MM.1S (cell line): ENCODE measurements at regions not wholly inside any gene's neighbourhood (a gene's known extent, or its start where the extent isn't known, plus 50 kb on each side); places are given as distances from the start of the nearest gene placed in this dataset.

ENCODE experiments used
- DNase-seq: peaks from one replicate; pipeline ENCODE4 v3.0.0-alpha.2; 2015
- H2AFZ ChIP-seq: fragments of 300-600 bp; sonication (generic); 2 replicates; pipeline ENCODE4 v1.6.0; 2016; ENCODE audit warnings: antibody characterized with exemption, low read length
- H3F3A ChIP-seq: fragments of 300-600 bp; sonication (generic); 2 replicates; pipeline ENCODE4 v1.6.1; 2016; ENCODE audit warnings: mild to moderate bottlenecking, antibody characterized with exemption, low read length, moderate library complexity, mixed read lengths; ENCODE audit not compliant: insufficient read depth
- H3K27ac ChIP-seq: fragments of 300-600 bp; sonication (generic); 2 replicates; pipeline ENCODE4 v1.5.1; 2016; ENCODE audit warnings: mild to moderate bottlenecking, low read length
- H3K27me3 ChIP-seq: fragments of 300-600 bp; sonication (generic); replicated peaks from 2 replicates; pipeline ENCODE4 v1.6.0; 2016; ENCODE audit warnings: low read length; ENCODE audit not compliant: insufficient read depth
- H3K36me3 ChIP-seq: fragments of 300-600 bp; sonication (generic); replicated peaks from 2 replicates; pipeline ENCODE4 v1.6.1; 2016; ENCODE audit warnings: mild to moderate bottlenecking, low read length, mixed read lengths; ENCODE audit not compliant: insufficient read depth
- H3K4me1 ChIP-seq: fragments of 300-600 bp; sonication (generic); 2 replicates; pipeline ENCODE4 v1.6.1; 2016; ENCODE audit warnings: low read length, mixed read lengths
- H3K4me2 ChIP-seq: fragments of 300-600 bp; sonication (generic); 2 replicates; pipeline ENCODE4 v1.6.0; 2016; ENCODE audit warnings: low read depth, low read length
- H3K4me3 ChIP-seq: fragments of 300-600 bp; sonication (generic); 2 replicates; pipeline ENCODE4 v1.5.1; 2016; ENCODE audit warnings: low read length, mixed read lengths
- H3K79me2 ChIP-seq: fragments of 300-600 bp; sonication (generic); 2 replicates; pipeline ENCODE4 v1.6.1; 2016; ENCODE audit warnings: mixed run types, low read length, mixed read lengths
- H3K9ac ChIP-seq: fragments of 300-600 bp; sonication (generic); 2 replicates; pipeline ENCODE4 v1.6.1; 2016; ENCODE audit warnings: low read length, mixed read lengths
- H3K9me2 ChIP-seq: fragments of 300-600 bp; sonication (generic); replicated peaks from 2 replicates; pipeline ENCODE4 v1.6.1; 2016; ENCODE audit warnings: mild to moderate bottlenecking, low read length, mixed read lengths; ENCODE audit not compliant: insufficient read depth
- H3K9me3 ChIP-seq: fragments of 300-600 bp; sonication (generic); replicated peaks from 2 replicates; pipeline ENCODE4 v1.6.1; 2016; ENCODE audit warnings: mild to moderate bottlenecking, low read length, mixed read lengths; ENCODE audit not compliant: insufficient read depth
- H4K20me1 ChIP-seq: fragments of 300-600 bp; sonication (generic); 2 replicates; pipeline ENCODE4 v1.6.1; 2016; ENCODE audit warnings: mild to moderate bottlenecking, low read length, moderate library complexity, mixed read lengths; ENCODE audit not compliant: insufficient read depth
- CTCF ChIP-seq: fragments of 300-600 bp; sonication (generic); IDR thresholded peaks from 2 replicates; pipeline ENCODE4 v1.5.1; 2016; ENCODE audit warnings: antibody characterized with exemption, low read length, mixed read lengths
- EZH2 ChIP-seq: fragments of 300-600 bp; sonication (generic); optimal IDR thresholded peaks from 2 replicates; pipeline ENCODE3; 2017; ENCODE audit warnings: low read depth, mild to moderate bottlenecking, antibody characterized with exemption, low read length, mixed read lengths
- EZH2phosphoT487 ChIP-seq: fragments of 300-600 bp; sonication (generic); IDR thresholded peaks from 2 replicates; pipeline ENCODE4 v1.6.1; 2018; ENCODE audit warnings: antibody characterized with exemption, low read length

- Histone ChIP-seq H3K27me3 (no peaks in the 10 kb centered on the region), H3K79me2 (no peaks in the 10 kb centered on the region), H3K36me3 (no peaks in the 10 kb centered on the region), H3K27ac (no peak overlapping the region), H3K9me2 (no peaks in the 10 kb centered on the region), H3K9me3 (no peaks in the 10 kb centered on the region), H3K4me2 (no peak overlapping the region), H4K20me1 (no peaks in the 10 kb centered on the region), H3F3A (no peaks in the 10 kb centered on the region), H3K9ac (no peak overlapping the region), H3K4me3 (no peak overlapping the region), H3K4me1 (no peaks in the 10 kb centered on the region), H2AFZ (no peak overlapping the region)
- DNase-seq = no peak
- no peak for TF ChIP-seq EZH2
- no peak for TF ChIP-seq EZH2phosphoT487
- no peak for TF ChIP-seq CTCF
Observed at GRCh38 chr16:5738586-5738985, 641.0 kb upstream of the EEF2KMT start.

GRCh38 chr16:5736209-5736930 is 638.8 kb upstream of the EEF2KMT start:
- Histone ChIP-seq H3K9me3 (no peaks in the 10 kb centered on the region), H3K27me3 (no peaks in the 10 kb centered on the region), H3K9ac (no peak overlapping the region), H3K27ac (no peak overlapping the region), H3K4me3 (no peak overlapping the region), H3K4me2 (no peak overlapping the region), H3K9me2 (no peaks in the 10 kb centered on the region), H3F3A (no peaks in the 10 kb centered on the region), H4K20me1 (no peaks in the 10 kb centered on the region), H3K4me1 (no peaks in the 10 kb centered on the region), H3K79me2 (no peaks in the 10 kb centered on the region), H2AFZ (no peak overlapping the region), H3K36me3 (no peaks in the 10 kb centered on the region)
- DNase-seq = no peak
- no peak for TF ChIP-seq EZH2phosphoT487
- TF ChIP-seq EZH2 = no peak

- H3K4me1 ChIP-seq = no peaks in the 10 kb centered on the region
- no peak overlapping the region for H3K4me2 ChIP-seq
- H3K79me2 ChIP-seq = no peaks in the 10 kb centered on the region
- no peaks in the 10 kb centered on the region for H4K20me1 ChIP-seq
- no peak for DNase-seq
- no peak overlapping the region for H3K9ac ChIP-seq
- H3F3A ChIP-seq = no peaks in the 10 kb centered on the region
- H3K27ac ChIP-seq = no peak overlapping the region
- H3K36me3 ChIP-seq = no peaks in the 10 kb centered on the region
- no peak overlapping the region for H2AFZ ChIP-seq
- no peaks in the 10 kb centered on the region for H3K9me3 ChIP-seq
- H3K9me2 ChIP-seq = no peaks in the 10 kb centered on the region
- TF ChIP-seq EZH2phosphoT487 (no peak), EZH2 (no peak), CTCF (no peak)
- H3K27me3 ChIP-seq = no peaks in the 10 kb centered on the region
- H3K4me3 ChIP-seq = no peak overlapping the region
Observed at GRCh38 chr16:5735444-5735843, 637.8 kb upstream of the EEF2KMT start.

- TF ChIP-seq CTCF = no peak
- TF ChIP-seq EZH2phosphoT487 = no peak
- no peak for TF ChIP-seq EZH2
- Histone ChIP-seq H3K36me3 (no peaks in the 10 kb centered on the region), H3K4me3 (no peak overlapping the region), H3K9me2 (no peaks in the 10 kb centered on the region), H3K9ac (no peak overlapping the region), H2AFZ (no peak overlapping the region), H3K4me1 (no peaks in the 10 kb centered on the region), H3F3A (no peaks in the 10 kb centered on the region), H3K27ac (no peak overlapping the region), H4K20me1 (no peaks in the 10 kb centered on the region), H3K27me3 (no peaks in the 10 kb centered on the region), H3K4me2 (no peak overlapping the region), H3K9me3 (no peaks in the 10 kb centered on the region), H3K79me2 (no peaks in the 10 kb centered on the region)
- DNase-seq = no peak
Observed at GRCh38 chr16:5730783-5731182, 633.2 kb upstream of the EEF2KMT start.
